SK-N-SH treated with all-trans-retinoic acid at 6 μM for 48 hours (cell line): ENCODE measurements at regions not wholly inside any gene's neighbourhood (a gene's known extent, or its start where the extent isn't known, plus 50 kb on each side); places are given as distances from the start of the nearest gene placed in this dataset.

Experiments
- ATAC-seq: fragments of 200-7000 bp; cut with Tn5 transposase; 3 replicates; pipeline ENCODE4 v1.9.1; 2020; ENCODE audit warnings: mild to moderate bottlenecking, moderate library complexity
- ARNTL ChIP-seq: fragments of 450-650 bp; formaldehyde crosslinking; IDR thresholded peaks from 2 replicates; pipeline ENCODE4 v1.5.0; 2020; ENCODE audit warnings: low read depth, mild to moderate bottlenecking, moderate library complexity, borderline replicate concordance
- BACH2 ChIP-seq: fragments of 250-450 bp; sonication (Bioruptor Pico); IDR thresholded peaks from 2 replicates; pipeline ENCODE4 v1.9.0; 2021; ENCODE audit warnings: mild to moderate bottlenecking, borderline replicate concordance
- CSDC2 ChIP-seq: fragments of 250-450 bp; sonication (Bioruptor Pico); IDR thresholded peaks from 2 replicates; pipeline ENCODE4 v1.5.0; 2020; ENCODE audit warnings: mild to moderate bottlenecking, moderate library complexity
- ESRRG ChIP-seq: fragments of 250-450 bp; sonication (Bioruptor Pico); IDR thresholded peaks from 2 replicates; pipeline ENCODE4 v1.6.1; 2021; ENCODE audit warnings: mild to moderate bottlenecking
- GLIS3 ChIP-seq: fragments of 250-450 bp; sonication (Bioruptor Pico); IDR thresholded peaks from 2 replicates; pipeline ENCODE4 v1.5.0; 2020; ENCODE audit warnings: mild to moderate bottlenecking, moderate library complexity
- OSR1 ChIP-seq: fragments of 250-450 bp; sonication (Bioruptor Pico); IDR thresholded peaks from 2 replicates; pipeline ENCODE4 v1.8.0; 2022; ENCODE audit warnings: moderate library complexity, mild to moderate bottlenecking, inconsistent platforms
- PPARA ChIP-seq: fragments of 250-450 bp; sonication (Bioruptor Pico); IDR thresholded peaks from 2 replicates; pipeline ENCODE4 v1.5.0; 2020; ENCODE audit warnings: mild to moderate bottlenecking, borderline replicate concordance
- RARB ChIP-seq: fragments of 250-450 bp; sonication (Bioruptor Pico); IDR thresholded peaks from 2 replicates; pipeline ENCODE4 v1.8.0; 2021; ENCODE audit warnings: mild to moderate bottlenecking, moderate library complexity
- SNAI2 ChIP-seq: fragments of 250-450 bp; sonication (Bioruptor Pico); IDR thresholded peaks from 2 replicates; pipeline ENCODE4 v1.5.0; 2020; ENCODE audit warnings: mild to moderate bottlenecking, moderate library complexity
- TCF4 ChIP-seq: fragments of 250-450 bp; sonication (Bioruptor Pico); IDR thresholded peaks from 2 replicates; pipeline ENCODE4 v1.8.0; 2021; ENCODE audit warnings: mild to moderate bottlenecking, moderate library complexity, borderline replicate concordance
- TOX ChIP-seq: fragments of 250-450 bp; sonication (Bioruptor Pico); IDR thresholded peaks from 2 replicates; pipeline ENCODE4 v1.8.0; 2021; ENCODE audit warnings: mild to moderate bottlenecking, moderate library complexity, borderline replicate concordance
- ZC3H10 ChIP-seq: fragments of 250-450 bp; sonication (Bioruptor Pico); IDR thresholded peaks from 2 replicates; pipeline ENCODE4 v1.5.1; 2021; ENCODE audit warnings: mild to moderate bottlenecking, moderate library complexity
- ZFP30 ChIP-seq: fragments of 450-650 bp; formaldehyde crosslinking; IDR thresholded peaks from 2 replicates; pipeline ENCODE4 v1.5.0; 2022; ENCODE audit warnings: mild to moderate bottlenecking, moderate library complexity
- ZNF565 ChIP-seq: fragments of 450-650 bp; formaldehyde crosslinking; conservative IDR thresholded peaks from 2 replicates; pipeline ENCODE4 v1.5.0; 2020; ENCODE audit warnings: low read depth, mild to moderate bottlenecking, moderate library complexity
- ZNF70 ChIP-seq: fragments of 450-650 bp; formaldehyde crosslinking; IDR thresholded peaks from 2 replicates; pipeline ENCODE4 v1.5.0; 2020; ENCODE audit warnings: mild to moderate bottlenecking, moderate library complexity
- ZNF8 ChIP-seq: fragments of 450-650 bp; formaldehyde crosslinking; IDR thresholded peaks from 2 replicates; pipeline ENCODE4 v1.5.0; 2020; ENCODE audit warnings: mild to moderate bottlenecking, moderate library complexity
- TF ChIP-seq, protein P1 (sequence below): fragments of 250-450 bp; sonication (Bioruptor Pico); IDR thresholded peaks from 2 replicates; pipeline ENCODE4 v1.5.1; 2020; ENCODE audit warnings: low read depth, mild to moderate bottlenecking, moderate library complexity
- TF ChIP-seq, protein P2 (sequence below): fragments of 250-450 bp; sonication (Bioruptor Pico); IDR thresholded peaks from 2 replicates; pipeline ENCODE4 v1.8.0; 2020; ENCODE audit warnings: mild to moderate bottlenecking, moderate library complexity, borderline replicate concordance
- TF ChIP-seq, protein P3 (sequence below): fragments of 250-450 bp; sonication (Bioruptor Pico); IDR thresholded peaks from 2 replicates; pipeline ENCODE4 v1.8.0; 2021; ENCODE audit warnings: low read depth, mild to moderate bottlenecking, moderate library complexity, borderline replicate concordance
- TF ChIP-seq, protein P4 (sequence below): fragments of 250-450 bp; sonication (Bioruptor Pico); IDR thresholded peaks from 2 replicates; pipeline ENCODE4 v1.5.0; 2020; ENCODE audit warnings: mild to moderate bottlenecking, moderate library complexity
- TF ChIP-seq, protein P5 (sequence below): fragments of 250-450 bp; sonication (Bioruptor Pico); IDR thresholded peaks from 2 replicates; pipeline ENCODE4 v1.5.1; 2021; ENCODE audit warnings: mild to moderate bottlenecking, moderate library complexity

DNA sequence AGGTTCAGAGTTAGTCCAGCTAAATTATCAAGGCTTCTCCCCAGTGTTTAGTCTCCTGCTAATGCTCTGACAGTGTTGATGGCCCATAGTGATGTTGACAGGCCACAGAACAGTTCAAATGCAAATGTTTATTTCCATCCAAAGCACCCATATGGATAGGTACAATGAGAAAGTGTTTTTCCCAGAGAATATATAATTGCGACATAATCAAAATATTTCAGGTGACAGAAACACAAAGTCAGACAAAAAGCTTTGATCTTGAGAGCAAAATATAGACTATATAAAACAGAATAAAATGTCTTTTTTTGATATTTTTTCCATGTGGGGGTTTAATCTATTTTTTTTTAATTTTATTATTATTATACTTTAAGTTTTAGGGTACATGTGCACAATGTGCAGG, 642.3 kb upstream of the SEMA3D start:
- TF ChIP-seq ZC3H10 (CRISPR knock-in tag) = no peak
- TF ChIP-seq, protein P1, sequence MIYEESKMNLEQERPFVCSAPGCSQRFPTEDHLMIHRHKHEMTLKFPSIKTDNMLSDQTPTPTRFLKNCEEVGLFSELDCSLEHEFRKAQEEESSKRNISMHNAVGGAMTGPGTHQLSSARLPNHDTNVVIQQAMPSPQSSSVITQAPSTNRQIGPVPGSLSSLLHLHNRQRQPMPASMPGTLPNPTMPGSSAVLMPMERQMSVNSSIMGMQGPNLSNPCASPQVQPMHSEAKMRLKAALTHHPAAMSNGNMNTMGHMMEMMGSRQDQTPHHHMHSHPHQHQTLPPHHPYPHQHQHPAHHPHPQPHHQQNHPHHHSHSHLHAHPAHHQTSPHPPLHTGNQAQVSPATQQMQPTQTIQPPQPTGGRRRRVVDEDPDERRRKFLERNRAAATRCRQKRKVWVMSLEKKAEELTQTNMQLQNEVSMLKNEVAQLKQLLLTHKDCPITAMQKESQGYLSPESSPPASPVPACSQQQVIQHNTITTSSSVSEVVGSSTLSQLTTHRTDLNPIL (CRISPR knock-in tag) = no peak
- TF ChIP-seq GLIS3 (CRISPR knock-in tag) = no peak
- TF ChIP-seq, protein P2, sequence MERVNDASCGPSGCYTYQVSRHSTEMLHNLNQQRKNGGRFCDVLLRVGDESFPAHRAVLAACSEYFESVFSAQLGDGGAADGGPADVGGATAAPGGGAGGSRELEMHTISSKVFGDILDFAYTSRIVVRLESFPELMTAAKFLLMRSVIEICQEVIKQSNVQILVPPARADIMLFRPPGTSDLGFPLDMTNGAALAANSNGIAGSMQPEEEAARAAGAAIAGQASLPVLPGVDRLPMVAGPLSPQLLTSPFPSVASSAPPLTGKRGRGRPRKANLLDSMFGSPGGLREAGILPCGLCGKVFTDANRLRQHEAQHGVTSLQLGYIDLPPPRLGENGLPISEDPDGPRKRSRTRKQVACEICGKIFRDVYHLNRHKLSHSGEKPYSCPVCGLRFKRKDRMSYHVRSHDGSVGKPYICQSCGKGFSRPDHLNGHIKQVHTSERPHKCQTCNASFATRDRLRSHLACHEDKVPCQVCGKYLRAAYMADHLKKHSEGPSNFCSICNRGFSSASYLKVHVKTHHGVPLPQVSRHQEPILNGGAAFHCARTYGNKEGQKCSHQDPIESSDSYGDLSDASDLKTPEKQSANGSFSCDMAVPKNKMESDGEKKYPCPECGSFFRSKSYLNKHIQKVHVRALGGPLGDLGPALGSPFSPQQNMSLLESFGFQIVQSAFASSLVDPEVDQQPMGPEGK (CRISPR knock-in tag) = no peak
- TF ChIP-seq, protein P3, sequence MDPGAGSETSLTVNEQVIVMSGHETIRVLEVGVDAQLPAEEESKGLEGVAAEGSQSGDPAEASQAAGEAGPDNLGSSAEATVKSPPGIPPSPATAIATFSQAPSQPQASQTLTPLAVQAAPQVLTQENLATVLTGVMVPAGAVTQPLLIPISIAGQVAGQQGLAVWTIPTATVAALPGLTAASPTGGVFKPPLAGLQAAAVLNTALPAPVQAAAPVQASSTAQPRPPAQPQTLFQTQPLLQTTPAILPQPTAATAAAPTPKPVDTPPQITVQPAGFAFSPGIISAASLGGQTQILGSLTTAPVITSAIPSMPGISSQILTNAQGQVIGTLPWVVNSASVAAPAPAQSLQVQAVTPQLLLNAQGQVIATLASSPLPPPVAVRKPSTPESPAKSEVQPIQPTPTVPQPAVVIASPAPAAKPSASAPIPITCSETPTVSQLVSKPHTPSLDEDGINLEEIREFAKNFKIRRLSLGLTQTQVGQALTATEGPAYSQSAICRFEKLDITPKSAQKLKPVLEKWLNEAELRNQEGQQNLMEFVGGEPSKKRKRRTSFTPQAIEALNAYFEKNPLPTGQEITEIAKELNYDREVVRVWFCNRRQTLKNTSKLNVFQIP (CRISPR knock-in tag) = no peak
- no peak for TF ChIP-seq ZFP30 (CRISPR knock-in tag)
- TF ChIP-seq BACH2 = no peak
- TF ChIP-seq, protein P4, sequence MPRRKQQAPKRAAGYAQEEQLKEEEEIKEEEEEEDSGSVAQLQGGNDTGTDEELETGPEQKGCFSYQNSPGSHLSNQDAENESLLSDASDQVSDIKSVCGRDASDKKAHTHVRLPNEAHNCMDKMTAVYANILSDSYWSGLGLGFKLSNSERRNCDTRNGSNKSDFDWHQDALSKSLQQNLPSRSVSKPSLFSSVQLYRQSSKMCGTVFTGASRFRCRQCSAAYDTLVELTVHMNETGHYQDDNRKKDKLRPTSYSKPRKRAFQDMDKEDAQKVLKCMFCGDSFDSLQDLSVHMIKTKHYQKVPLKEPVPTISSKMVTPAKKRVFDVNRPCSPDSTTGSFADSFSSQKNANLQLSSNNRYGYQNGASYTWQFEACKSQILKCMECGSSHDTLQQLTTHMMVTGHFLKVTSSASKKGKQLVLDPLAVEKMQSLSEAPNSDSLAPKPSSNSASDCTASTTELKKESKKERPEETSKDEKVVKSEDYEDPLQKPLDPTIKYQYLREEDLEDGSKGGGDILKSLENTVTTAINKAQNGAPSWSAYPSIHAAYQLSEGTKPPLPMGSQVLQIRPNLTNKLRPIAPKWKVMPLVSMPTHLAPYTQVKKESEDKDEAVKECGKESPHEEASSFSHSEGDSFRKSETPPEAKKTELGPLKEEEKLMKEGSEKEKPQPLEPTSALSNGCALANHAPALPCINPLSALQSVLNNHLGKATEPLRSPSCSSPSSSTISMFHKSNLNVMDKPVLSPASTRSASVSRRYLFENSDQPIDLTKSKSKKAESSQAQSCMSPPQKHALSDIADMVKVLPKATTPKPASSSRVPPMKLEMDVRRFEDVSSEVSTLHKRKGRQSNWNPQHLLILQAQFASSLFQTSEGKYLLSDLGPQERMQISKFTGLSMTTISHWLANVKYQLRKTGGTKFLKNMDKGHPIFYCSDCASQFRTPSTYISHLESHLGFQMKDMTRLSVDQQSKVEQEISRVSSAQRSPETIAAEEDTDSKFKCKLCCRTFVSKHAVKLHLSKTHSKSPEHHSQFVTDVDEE = no peak
- no peak for TF ChIP-seq ZNF8
- no peak for TF ChIP-seq ZNF70
- TF ChIP-seq, protein P5, sequence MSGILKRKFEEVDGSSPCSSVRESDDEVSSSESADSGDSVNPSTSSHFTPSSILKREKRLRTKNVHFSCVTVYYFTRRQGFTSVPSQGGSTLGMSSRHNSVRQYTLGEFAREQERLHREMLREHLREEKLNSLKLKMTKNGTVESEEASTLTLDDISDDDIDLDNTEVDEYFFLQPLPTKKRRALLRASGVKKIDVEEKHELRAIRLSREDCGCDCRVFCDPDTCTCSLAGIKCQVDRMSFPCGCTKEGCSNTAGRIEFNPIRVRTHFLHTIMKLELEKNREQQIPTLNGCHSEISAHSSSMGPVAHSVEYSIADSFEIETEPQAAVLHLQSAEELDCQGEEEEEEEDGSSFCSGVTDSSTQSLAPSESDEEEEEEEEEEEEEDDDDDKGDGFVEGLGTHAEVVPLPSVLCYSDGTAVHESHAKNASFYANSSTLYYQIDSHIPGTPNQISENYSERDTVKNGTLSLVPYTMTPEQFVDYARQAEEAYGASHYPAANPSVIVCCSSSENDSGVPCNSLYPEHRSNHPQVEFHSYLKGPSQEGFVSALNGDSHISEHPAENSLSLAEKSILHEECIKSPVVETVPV = no peak
- no peak for TF ChIP-seq OSR1 (CRISPR knock-in tag)
- TF ChIP-seq RARB = no peak
- no peak for TF ChIP-seq ESRRG
- no peak for TF ChIP-seq CSDC2 (CRISPR knock-in tag)
- TF ChIP-seq TCF4 (CRISPR knock-in tag) = no peak

DNA sequence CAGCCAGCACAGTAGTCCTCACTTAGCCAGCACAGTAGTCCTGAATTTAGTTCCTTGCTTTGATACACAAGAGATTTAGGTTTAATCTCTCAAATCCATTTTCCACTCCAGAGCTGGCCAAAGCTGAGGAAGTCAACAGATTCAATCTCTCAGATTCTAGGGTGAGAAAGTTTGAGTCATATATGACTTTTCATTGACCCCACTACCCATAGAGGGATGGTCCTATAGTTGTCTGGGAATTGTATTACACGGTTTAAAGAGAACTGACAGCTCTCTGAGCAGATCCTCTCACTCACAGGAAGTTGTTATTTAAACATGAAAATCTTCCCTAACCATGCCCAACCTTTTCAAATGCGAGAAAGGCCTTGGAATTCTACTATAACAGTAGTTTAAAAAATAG, 641.8 kb upstream of the SEMA3D start:
- TF ChIP-seq ZNF565 (CRISPR knock-in tag) (no peak), ZFP30 (CRISPR knock-in tag) (no peak), ZC3H10 (CRISPR knock-in tag) (no peak), ZNF8 (no peak), GLIS3 (CRISPR knock-in tag) (no peak), CSDC2 (CRISPR knock-in tag) (no peak), ZNF70 (no peak), SNAI2 (CRISPR knock-in tag) (no peak), ARNTL (CRISPR knock-in tag) (no peak), PPARA (CRISPR knock-in tag) (no peak), TOX (CRISPR knock-in tag) (no peak)
- TF ChIP-seq, protein P1 (CRISPR knock-in tag) = no peak
- TF ChIP-seq, protein P3 (CRISPR knock-in tag) = no peak
- TF ChIP-seq, protein P4 = no peak
- peak; percentile 81 for ATAC-seq

More for the DNA sequence above, 642.3 kb upstream of the SEMA3D start:
- ATAC-seq = no peak; the same call in 1 of the 3 replicates
